ENCODE measurements at regions not wholly inside any gene's neighbourhood (a gene's known extent, or its start where the extent isn't known, plus 50 kb on each side); places are given as distances from the start of the nearest gene placed in this dataset.

GRCh38 chr4:153988492-153989363 is 199.8 kb upstream of the SFRP2 start:
- DNase-seq (ENCODE audit: low spot score) = no peak

DNA sequence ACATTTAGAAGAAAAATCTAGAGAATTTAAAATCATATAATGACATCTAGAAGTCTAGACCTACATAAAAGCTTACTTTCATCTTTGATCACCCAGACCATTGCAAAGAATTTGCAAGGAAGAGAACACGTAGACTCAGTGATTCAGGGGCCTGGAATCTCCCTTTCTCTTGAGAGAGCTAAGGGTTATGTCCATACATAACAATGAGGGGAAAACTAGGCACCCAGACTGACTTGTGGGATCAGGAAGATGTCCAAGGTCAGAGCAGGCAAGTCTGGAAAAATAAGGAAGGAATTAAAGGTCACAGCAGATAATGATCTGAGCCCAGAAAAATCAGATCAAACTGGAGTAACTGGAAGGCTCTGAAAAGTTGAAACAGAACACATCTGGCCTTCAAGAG is 198.4 kb upstream of the SFRP2 start:
- DNase-seq (ENCODE audit: low spot score) = no peak

GRCh38 chr4:153976954-153977353 is 188.1 kb upstream of the SFRP2 start:
- no peak for DNase-seq (ENCODE audit: low spot score)

- DNase-seq (ENCODE audit: low spot score) = no peak
Measured at GRCh38 chr4:153974452-153974851, 185.6 kb upstream of the SFRP2 start.

GRCh38 chr4:153973942-153974341 is 185.1 kb upstream of the SFRP2 start:
- no peak for DNase-seq (ENCODE audit: low spot score)

GRCh38 chr4:153971899-153972298 is 183.0 kb upstream of the SFRP2 start:
- no peak for DNase-seq (ENCODE audit: low spot score)

- DNase-seq (ENCODE audit: low spot score) = no peak
Measured at GRCh38 chr4:153970169-153970568, 181.3 kb upstream of the SFRP2 start.

DNA sequence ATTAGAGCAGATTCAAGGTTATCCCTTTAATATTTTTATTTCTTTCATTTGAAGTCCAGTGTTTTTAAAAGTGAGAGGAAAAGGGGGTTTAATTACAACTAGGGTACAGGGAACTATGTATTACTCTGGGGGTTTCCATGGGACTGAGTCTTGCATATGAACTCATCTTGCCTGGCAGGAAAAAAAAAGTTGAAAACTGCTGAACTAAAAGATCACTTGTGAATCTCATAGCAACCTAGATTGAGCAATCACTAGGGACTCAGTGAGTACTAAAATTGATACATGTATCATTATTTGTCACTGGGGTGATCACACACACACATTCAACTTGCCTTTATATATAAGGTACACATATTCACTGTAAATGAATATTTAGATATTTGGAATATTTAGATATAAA is 180.7 kb upstream of the SFRP2 start:
- DNase-seq (ENCODE audit: low spot score) = no peak

GRCh38 chr4:153966641-153967040 is 177.8 kb upstream of the SFRP2 start:
- DNase-seq (ENCODE audit: low spot score) = no peak

- DNase-seq (ENCODE audit: low spot score) = no peak
Measured at GRCh38 chr4:153963216-153963615, 174.3 kb upstream of the SFRP2 start.

DNA sequence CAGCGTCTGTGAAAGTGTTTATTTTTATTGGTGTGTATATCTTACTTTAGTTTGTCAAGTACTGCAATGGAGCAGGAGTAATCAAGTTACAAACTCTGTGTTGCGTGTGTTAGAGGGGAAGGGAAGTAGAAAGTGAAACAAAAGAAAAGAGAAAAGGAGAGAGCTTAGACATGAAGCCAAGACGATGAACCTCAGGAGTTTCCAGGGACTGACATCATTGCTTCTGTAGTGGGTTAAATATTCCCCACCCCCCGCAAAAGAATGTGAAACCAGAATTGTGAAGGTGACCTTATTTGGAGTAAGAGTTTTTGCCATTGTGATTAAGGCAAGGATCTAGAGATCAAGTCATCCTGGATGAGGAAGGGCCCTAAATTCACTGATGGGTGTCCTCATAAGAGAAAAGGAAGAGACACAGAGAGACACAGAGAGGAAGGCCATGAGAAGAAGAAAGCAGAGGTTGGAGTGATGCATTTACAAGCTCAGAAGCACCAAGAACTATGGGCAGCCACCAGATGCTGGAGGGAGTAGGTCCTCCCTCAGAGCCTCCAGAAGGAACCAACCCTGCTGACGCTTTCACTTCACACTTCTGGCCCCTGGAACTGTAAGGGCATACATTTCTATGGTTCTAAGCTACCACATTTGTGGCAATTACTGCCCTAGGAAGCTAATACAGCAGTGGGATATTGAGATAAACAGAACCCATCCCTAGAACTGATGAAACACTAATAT is 173.6 kb upstream of the SFRP2 start:
- DNase-seq (ENCODE audit: low spot score) = no peak

DNA sequence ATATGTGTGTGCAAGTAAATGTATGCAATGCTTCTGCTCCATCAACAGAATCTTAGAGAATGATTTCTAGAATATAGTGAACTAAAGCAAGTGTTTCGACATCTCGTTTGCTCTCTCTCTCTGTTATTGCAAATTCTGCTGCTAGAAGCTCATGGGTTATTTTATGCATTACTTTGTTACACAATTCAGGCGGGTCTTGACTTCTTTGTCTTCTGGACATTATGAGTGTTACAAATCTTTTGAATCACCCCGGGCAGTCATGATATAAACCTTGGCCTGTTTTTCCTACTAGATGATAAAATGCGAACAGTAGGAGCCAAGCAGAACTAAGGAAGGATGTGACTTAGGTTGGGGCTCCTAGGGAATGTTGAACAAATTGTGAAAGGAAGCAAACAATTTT is 166.4 kb upstream of the SFRP2 start:
- no peak for DNase-seq (ENCODE audit: low spot score)

- DNase-seq (ENCODE audit: low spot score) = no peak
Measured at GRCh38 chr4:153954654-153955053, 165.8 kb upstream of the SFRP2 start.

- DNase-seq (ENCODE audit: low spot score) = no peak
Measured at GRCh38 chr4:153950100-153950979, 161.5 kb upstream of the SFRP2 start.

GRCh38 chr4:153948041-153948440 is 159.2 kb upstream of the SFRP2 start:
- no peak for DNase-seq (ENCODE audit: low spot score)

DNA sequence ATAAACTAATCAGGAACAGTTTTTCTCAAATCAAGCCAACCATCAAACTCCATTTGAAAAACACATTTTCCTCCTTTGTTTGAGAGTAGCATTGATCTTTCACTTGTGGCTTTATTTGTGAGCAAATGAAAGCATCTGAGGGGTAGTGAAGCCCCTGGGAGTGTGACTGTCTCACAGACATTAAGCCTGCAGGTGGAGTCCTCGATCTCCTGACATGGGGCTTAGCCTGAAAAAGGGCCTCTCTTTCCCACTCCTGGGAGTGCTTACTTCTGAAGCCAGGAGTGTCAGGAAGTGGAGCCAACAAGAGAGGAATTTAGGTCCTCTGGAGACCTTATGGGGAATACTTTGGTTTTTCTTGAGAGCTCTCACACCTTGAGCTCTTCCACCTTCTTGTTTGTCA is 158.2 kb upstream of the SFRP2 start:
- DNase-seq (ENCODE audit: low spot score) = no peak

DNA sequence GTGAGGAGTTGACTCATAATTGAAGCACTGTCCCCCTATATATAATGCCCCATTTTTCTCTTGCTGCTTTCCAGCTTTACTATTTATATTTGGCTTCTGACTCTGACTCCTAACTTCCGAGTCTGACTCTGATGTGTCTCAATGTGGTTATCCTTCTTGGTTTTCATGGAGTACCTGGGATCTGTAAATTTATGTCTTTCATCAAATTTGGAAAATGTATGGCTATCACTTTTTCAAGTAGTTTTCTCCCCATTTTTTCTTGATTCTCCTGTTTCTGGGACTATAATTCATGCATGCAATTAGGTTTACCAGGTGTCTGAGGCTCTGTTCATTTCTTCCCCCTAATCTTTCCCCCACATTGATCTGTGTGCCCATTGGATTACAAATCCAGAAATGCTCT is 156.8 kb upstream of the SFRP2 start:
- no peak for DNase-seq (ENCODE audit: low spot score)

DNA sequence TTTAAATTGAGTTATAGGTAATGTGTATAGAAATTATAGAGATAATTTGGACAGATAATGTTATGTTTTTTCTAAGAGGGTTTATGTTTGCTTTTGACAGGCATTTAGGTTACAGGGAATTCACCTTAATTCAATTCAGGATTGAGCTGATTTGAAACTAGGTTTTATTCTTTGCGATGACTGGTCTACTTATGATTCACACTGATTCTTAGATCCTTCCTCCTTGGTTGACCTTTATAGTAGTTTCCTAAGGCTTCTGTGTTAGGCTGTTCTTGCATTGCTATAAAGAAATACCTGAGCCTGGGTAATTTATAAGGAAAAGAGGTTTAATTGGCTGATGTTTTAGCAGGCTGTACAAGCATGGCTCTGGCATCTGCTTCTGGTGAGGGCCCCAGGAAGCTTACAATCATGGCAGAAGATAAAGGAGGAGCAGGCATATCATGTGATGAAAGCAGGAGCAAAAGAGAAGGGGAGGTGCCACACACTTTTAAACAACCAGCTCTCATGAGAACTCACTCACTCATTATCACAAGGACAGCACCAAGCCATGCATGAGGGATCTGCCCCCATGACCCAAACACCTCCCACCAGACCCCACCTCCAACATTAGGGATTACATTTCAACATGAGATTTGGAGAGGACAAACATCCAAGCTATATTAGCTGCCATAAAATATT is 155.0 kb upstream of the SFRP2 start:
- no peak for DNase-seq (ENCODE audit: low spot score)

- no peak for DNase-seq (ENCODE audit: low spot score)
Measured at GRCh38 chr4:153940916-153941315, 152.0 kb upstream of the SFRP2 start.

DNA sequence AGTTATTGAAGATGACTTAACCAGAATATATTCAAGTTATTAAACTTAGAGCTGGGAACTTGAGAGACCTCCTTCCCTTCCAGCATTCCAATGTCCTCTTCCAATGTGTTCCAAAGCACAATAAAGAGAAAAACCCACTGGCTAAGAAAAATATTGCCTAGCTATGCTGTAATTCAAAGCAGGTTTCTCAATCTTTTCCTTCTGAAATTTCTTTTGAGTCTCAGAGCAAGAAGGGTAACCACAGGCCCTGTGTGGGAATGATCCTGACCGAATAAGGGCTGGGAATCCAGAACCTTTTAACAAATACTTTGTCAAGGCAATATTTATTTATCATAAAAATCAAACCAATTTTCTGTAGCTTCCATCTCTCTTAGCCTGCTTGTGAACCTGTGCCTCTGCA is 150.7 kb upstream of the SFRP2 start:
- no peak for DNase-seq (ENCODE audit: low spot score)

DNA sequence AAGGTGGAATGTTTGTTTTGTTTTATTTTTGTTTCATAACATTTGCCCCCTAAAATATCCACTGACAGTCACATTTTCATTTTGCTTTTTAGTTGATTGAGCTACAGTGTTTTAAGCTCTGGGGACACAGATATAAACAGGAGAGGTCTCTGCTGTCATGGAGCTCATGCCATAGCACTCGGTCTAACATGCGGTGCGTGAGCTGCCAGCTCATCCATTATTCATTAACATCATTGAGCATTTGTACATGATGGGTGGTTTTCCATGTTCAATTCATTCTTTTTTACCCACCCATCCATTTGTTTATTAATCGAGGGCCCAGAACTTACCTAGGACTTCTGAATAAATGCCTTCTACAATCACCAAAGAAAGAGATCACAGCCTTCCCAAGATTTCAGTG is 150.1 kb upstream of the SFRP2 start:
- DNase-seq (ENCODE audit: low spot score) = no peak

GRCh38 chr4:153937289-153937688 is 148.4 kb upstream of the SFRP2 start:
- no peak for DNase-seq (ENCODE audit: low spot score)
